HCT116 (cell line): ENCODE measurements at regions not wholly inside any gene's neighbourhood (a gene's known extent, or its start where the extent isn't known, plus 50 kb on each side); places are given as distances from the start of the nearest gene placed in this dataset.

Experiments
- ATAC-seq: fragments of 200-7000 bp; cut with Tn5 transposase; 2 replicates; pipeline ENCODE4 v1.9.1; 2020; ENCODE audit warnings: mild to moderate bottlenecking, moderate library complexity
- BruUV-seq: library from RNA; stranded (reverse); fragments of 400-500 nt; replicated peaks from 2 replicates; lab custom pipeline; 2021; lab: Mats Ljungman, UMichigan
- CTCF ChIA-PET: fragments of 300-600 bp; sonication (Branson Sonifier 250); formaldehyde crosslinking; loops from one replicate; lab custom pipeline; 2021; ENCODE audit warnings: antibody characterized with exemption; lab: Charles Lee
- POLR2A ChIA-PET: fragments of 300-600, 350-600 bp; sonication (Branson Sonifier 250); formaldehyde crosslinking; loops from one replicate; lab custom pipeline; 2021; ENCODE audit warnings: antibody characterized with exemption; lab: Charles Lee
- RAD21 ChIA-PET, 2 experiments: fragments of 300-600 bp; sonication (Branson Sonifier 250); formaldehyde crosslinking; loops; one replicate each; lab custom pipeline; 2023; ENCODE audit warnings: low total read pairs in 2 of 2; ENCODE audit not compliant: uncharacterized antibody in 2 of 2, unreplicated experiment in 2 of 2, low non-redundant PET in 1 of 2; lab: Charles Lee
- DNase-seq: peaks from one replicate; pipeline ENCODE4 v3.0.0-alpha.2; 2010; ENCODE audit warnings: low read depth, low spot score
- H2AFZ ChIP-seq: fragments of 200-600 bp; shearing (Covaris generic), sonication (generic); 2 replicates; pipeline ENCODE4 v1.6.1; 2017; ENCODE audit warnings: low read depth, mixed run types, mixed read lengths, antibody characterized with exemption, low read length; ENCODE audit not compliant: poor library complexity, severe bottlenecking
- H3K27ac ChIP-seq: 2 replicates; pipeline ENCODE4 v1.5.1; 2012; ENCODE audit warnings: low read depth, low read length
- H3K27me3 ChIP-seq: fragments of 200-600 bp; sonication (generic); 2 replicates; pipeline ENCODE4 v1.6.1; 2016; ENCODE audit warnings: mixed run types, low read length, mixed read lengths; ENCODE audit not compliant: insufficient read depth
- H3K36me3 ChIP-seq, 2 experiments: fragments of 200-500 bp in 1 of 2; fragments of 200-600 bp in 1 of 2; sonication (Bioruptor generic) in 1 of 2; sonication (generic) in 1 of 2; 2 replicates each; pipeline versions ENCODE4 v1.5.1 to v1.6.1; 2014 to 2016; ENCODE audit warnings: low read length in 2 of 2, inconsistent platforms in 1 of 2, mixed read lengths in 1 of 2, mixed run types in 1 of 2; ENCODE audit not compliant: insufficient read depth in 2 of 2, control insufficient read depth in 1 of 2
- H3K4me1 ChIP-seq, 2 experiments: fragments of 200-600 bp in 1 of 2; sonication (generic) in 1 of 2; 2 replicates each; pipeline versions ENCODE4 v1.5.1 to v1.6.1; 2012 to 2017; ENCODE audit warnings: low read length in 2 of 2, inconsistent platforms in 1 of 2, mild to moderate bottlenecking in 1 of 2, mixed read lengths in 1 of 2, mixed run types in 1 of 2, moderate library complexity in 1 of 2; ENCODE audit not compliant: insufficient read depth in 2 of 2, control insufficient read depth in 1 of 2
- H3K4me2 ChIP-seq: fragments of 200-600 bp; sonication (generic); 2 replicates; pipeline ENCODE4 v1.6.1; 2017; ENCODE audit warnings: mixed run types, low read length, mixed read lengths
- H3K4me3 ChIP-seq, 2 experiments: fragments of 200-600 bp in 1 of 2; sonication (generic) in 1 of 2; replicated peaks in 1 of 2; 2 replicates each; pipeline ENCODE4 v1.5.1; 2011 to 2016; ENCODE audit warnings: low read length in 2 of 2, control low read depth in 1 of 2, low read depth in 1 of 2, mild to moderate bottlenecking in 1 of 2, mixed read lengths in 1 of 2, mixed run types in 1 of 2
- H3K79me2 ChIP-seq: fragments of 200-600 bp; sonication (generic); 2 replicates; pipeline ENCODE4 v1.6.1; 2017; ENCODE audit warnings: mild to moderate bottlenecking, mixed run types, low read length, moderate library complexity, mixed read lengths; ENCODE audit not compliant: insufficient read depth
- H3K9ac ChIP-seq: fragments of 200-600 bp; sonication (generic); 2 replicates; pipeline ENCODE4 v1.6.1; 2016; ENCODE audit warnings: low read length, mixed read lengths
- H3K9me2 ChIP-seq: fragments of 200-600 bp; sonication (generic), shearing (Covaris generic); 2 replicates; pipeline ENCODE4 v1.6.1; 2017; ENCODE audit warnings: mixed run types, mild to moderate bottlenecking, moderate library complexity; ENCODE audit not compliant: insufficient read depth
- H3K9me3 ChIP-seq, 2 experiments: fragments of 200-500 bp in 1 of 2; fragments of 200-600 bp in 1 of 2; sonication (Bioruptor generic) in 1 of 2; sonication (generic) in 1 of 2; 2 replicates each; pipeline ENCODE4 v1.6.1; 2014 to 2017; ENCODE audit warnings: low read length in 2 of 2, mixed read lengths in 2 of 2, inconsistent platforms in 1 of 2, low read depth in 1 of 2, mild to moderate bottlenecking in 1 of 2, mixed run types in 1 of 2, moderate library complexity in 1 of 2; ENCODE audit not compliant: control insufficient read depth in 1 of 2, insufficient read depth in 1 of 2
- H4K20me1 ChIP-seq: fragments of 200-600 bp; sonication (generic), shearing (Covaris generic); 2 replicates; pipeline ENCODE4 v1.6.1; 2017; ENCODE audit warnings: mixed run types, mild to moderate bottlenecking, moderate library complexity; ENCODE audit not compliant: insufficient read depth
- ATF3 ChIP-seq: IDR thresholded peaks from 2 replicates; pipeline ENCODE4 v1.6.1; 2012
- EGR1 ChIP-seq: IDR thresholded peaks from 2 replicates; pipeline ENCODE4 v1.6.1; 2012; ENCODE audit warnings: low read depth
- EZH2 ChIP-seq: fragments of 200-600 bp; sonication (generic); IDR thresholded peaks from 2 replicates; pipeline ENCODE4 v1.6.1; 2017; ENCODE audit warnings: antibody characterized with exemption, mixed run types
- EZH2phosphoT487 ChIP-seq: fragments of 200-600 bp; IDR thresholded peaks from 2 replicates; pipeline ENCODE4 v1.6.1; 2018; ENCODE audit warnings: antibody characterized with exemption, borderline replicate concordance
- JUND ChIP-seq: IDR thresholded peaks from 2 replicates; pipeline ENCODE4 v1.6.1; 2012
- POLR2A ChIP-seq: IDR thresholded peaks from 2 replicates; pipeline ENCODE4 v1.7.0; 2011; ENCODE audit warnings: borderline replicate concordance; ENCODE audit not compliant: insufficient read depth, insufficient read length; ENCODE audit errors: extremely low read depth
- RAD21 ChIP-seq: IDR thresholded peaks from 2 replicates; pipeline ENCODE4 v1.6.1; 2012; ENCODE audit warnings: low read depth, mild to moderate bottlenecking
- SIN3A ChIP-seq: IDR thresholded peaks from 2 replicates; pipeline ENCODE4 v1.6.1; 2012; ENCODE audit warnings: low read depth
- SP1 ChIP-seq: IDR thresholded peaks from 2 replicates; pipeline ENCODE4 v1.6.1; 2012; ENCODE audit warnings: low read depth
- SRF ChIP-seq: IDR thresholded peaks from 2 replicates; pipeline ENCODE4 v1.6.1; 2012; ENCODE audit warnings: low read depth
- TCF7L2 ChIP-seq: IDR thresholded peaks from 2 replicates; pipeline ENCODE4 v1.7.0; 2011; ENCODE audit warnings: borderline replicate concordance, inconsistent platforms; ENCODE audit not compliant: insufficient read depth, insufficient read length; ENCODE audit errors: extremely low read depth
- YY1 ChIP-seq: IDR thresholded peaks from 2 replicates; pipeline ENCODE4 v1.6.1; 2011; ENCODE audit warnings: low read length, low read depth, moderate library complexity, mild to moderate bottlenecking; ENCODE audit not compliant: insufficient replicate concordance; ENCODE audit errors: extremely low read depth
- ZFX ChIP-seq: fragments of 450-650 bp; IDR thresholded peaks from 2 replicates; pipeline ENCODE4 v1.6.1; 2017
- ZNF274 ChIP-seq: fragments of 200-500 bp; sonication (Bioruptor generic); IDR thresholded peaks from 2 replicates; pipeline ENCODE4 v1.6.1; 2014; ENCODE audit warnings: mild to moderate bottlenecking, low read depth, low read length, inconsistent platforms
- intact Hi-C: fragments of 100-400 bp; cut with micrococcal nuclease; formaldehyde crosslinking; loops from 2 replicates; pipeline ENCODE4 v1.10.0; 2022
- TF ChIP-seq, protein P1 (sequence below): IDR thresholded peaks from 2 replicates; pipeline ENCODE4 v1.6.1; 2012; ENCODE audit warnings: low read depth
- TF ChIP-seq, protein P2 (sequence below), 3 experiments: fragments of 200-600 bp in 1 of 3; sonication (generic) in 1 of 3; IDR thresholded peaks in 2 of 3; conservative IDR thresholded peaks in 1 of 3; 2 replicates each; pipeline ENCODE4 v1.5.1; 2012 to 2017; ENCODE audit warnings: low read depth in 2 of 3, low read length in 2 of 3, antibody characterized with exemption in 1 of 3, borderline replicate concordance in 1 of 3, control low read depth in 1 of 3, mild to moderate bottlenecking in 1 of 3, mixed read lengths in 1 of 3, mixed run types in 1 of 3, moderate library complexity in 1 of 3; ENCODE audit not compliant: insufficient read depth in 1 of 3

GRCh38 chr11:119552106-119552485 is 129.1 kb upstream of the THY1 start:
- ChIA-PET POLR2A (no interaction called here), CTCF (interaction anchor here (3.8 kb wide), 1 partner anchor 18 kb away, joined by 15 read pairs; no protein-coding TSS in a partner anchor), RAD21 (no interaction called here)
- no peaks in the 10 kb centered on the region for H3K79me2 ChIP-seq
- H3K27me3 ChIP-seq = no peaks in the 10 kb centered on the region
- no peak overlapping the region for H2AFZ ChIP-seq
- H3K9me3 ChIP-seq = no peaks in the 10 kb centered on the region
- H3K9me2 ChIP-seq = no peaks in the 10 kb centered on the region
- TF ChIP-seq, protein P1, sequence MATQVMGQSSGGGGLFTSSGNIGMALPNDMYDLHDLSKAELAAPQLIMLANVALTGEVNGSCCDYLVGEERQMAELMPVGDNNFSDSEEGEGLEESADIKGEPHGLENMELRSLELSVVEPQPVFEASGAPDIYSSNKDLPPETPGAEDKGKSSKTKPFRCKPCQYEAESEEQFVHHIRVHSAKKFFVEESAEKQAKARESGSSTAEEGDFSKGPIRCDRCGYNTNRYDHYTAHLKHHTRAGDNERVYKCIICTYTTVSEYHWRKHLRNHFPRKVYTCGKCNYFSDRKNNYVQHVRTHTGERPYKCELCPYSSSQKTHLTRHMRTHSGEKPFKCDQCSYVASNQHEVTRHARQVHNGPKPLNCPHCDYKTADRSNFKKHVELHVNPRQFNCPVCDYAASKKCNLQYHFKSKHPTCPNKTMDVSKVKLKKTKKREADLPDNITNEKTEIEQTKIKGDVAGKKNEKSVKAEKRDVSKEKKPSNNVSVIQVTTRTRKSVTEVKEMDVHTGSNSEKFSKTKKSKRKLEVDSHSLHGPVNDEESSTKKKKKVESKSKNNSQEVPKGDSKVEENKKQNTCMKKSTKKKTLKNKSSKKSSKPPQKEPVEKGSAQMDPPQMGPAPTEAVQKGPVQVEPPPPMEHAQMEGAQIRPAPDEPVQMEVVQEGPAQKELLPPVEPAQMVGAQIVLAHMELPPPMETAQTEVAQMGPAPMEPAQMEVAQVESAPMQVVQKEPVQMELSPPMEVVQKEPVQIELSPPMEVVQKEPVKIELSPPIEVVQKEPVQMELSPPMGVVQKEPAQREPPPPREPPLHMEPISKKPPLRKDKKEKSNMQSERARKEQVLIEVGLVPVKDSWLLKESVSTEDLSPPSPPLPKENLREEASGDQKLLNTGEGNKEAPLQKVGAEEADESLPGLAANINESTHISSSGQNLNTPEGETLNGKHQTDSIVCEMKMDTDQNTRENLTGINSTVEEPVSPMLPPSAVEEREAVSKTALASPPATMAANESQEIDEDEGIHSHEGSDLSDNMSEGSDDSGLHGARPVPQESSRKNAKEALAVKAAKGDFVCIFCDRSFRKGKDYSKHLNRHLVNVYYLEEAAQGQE = no peak
- TF ChIP-seq, protein P2, sequence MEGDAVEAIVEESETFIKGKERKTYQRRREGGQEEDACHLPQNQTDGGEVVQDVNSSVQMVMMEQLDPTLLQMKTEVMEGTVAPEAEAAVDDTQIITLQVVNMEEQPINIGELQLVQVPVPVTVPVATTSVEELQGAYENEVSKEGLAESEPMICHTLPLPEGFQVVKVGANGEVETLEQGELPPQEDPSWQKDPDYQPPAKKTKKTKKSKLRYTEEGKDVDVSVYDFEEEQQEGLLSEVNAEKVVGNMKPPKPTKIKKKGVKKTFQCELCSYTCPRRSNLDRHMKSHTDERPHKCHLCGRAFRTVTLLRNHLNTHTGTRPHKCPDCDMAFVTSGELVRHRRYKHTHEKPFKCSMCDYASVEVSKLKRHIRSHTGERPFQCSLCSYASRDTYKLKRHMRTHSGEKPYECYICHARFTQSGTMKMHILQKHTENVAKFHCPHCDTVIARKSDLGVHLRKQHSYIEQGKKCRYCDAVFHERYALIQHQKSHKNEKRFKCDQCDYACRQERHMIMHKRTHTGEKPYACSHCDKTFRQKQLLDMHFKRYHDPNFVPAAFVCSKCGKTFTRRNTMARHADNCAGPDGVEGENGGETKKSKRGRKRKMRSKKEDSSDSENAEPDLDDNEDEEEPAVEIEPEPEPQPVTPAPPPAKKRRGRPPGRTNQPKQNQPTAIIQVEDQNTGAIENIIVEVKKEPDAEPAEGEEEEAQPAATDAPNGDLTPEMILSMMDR (IDR thresholded peaks at IDR 0.05 in 2 of 3, conservative IDR thresholded peaks at IDR 0.05 in 1 of 3; ENCODE audit: borderline replicate concordance in 1 of 3, insufficient read depth in 1 of 3, low read depth in 2 of 3, low read length in 2 of 3) = no peak
- TF ChIP-seq JUND = no peak
- TF ChIP-seq TCF7L2 = no peak
- TF ChIP-seq POLR2A = no peak
- no peak for TF ChIP-seq YY1
- no peak for TF ChIP-seq SRF
- no peak for TF ChIP-seq ZFX
- TF ChIP-seq EZH2phosphoT487 = no peak
- no peak for TF ChIP-seq ATF3
- TF ChIP-seq SP1 = no peak
- no peak for TF ChIP-seq SIN3A
- no peak for TF ChIP-seq ZNF274
- TF ChIP-seq EZH2 = no peak
- TF ChIP-seq EGR1 = no peak
- TF ChIP-seq RAD21 = no peak
- no peak overlapping the region for H3K4me3 ChIP-seq
- peaks cover 0 to 6% of the 10 kb centered on the region in 2 experiments; a peak in 2 of 4 replicates for H3K4me1 ChIP-seq
- no TSS peak for BruUV-seq
- H3K9ac ChIP-seq = no peak overlapping the region
- intact Hi-C loops = no loop called here
- DNase-seq (no peak), ATAC-seq (no peak)
- H3K27ac ChIP-seq = no peak overlapping the region
- H3K4me2 ChIP-seq = no peak overlapping the region
- no peaks in the 10 kb centered on the region for H3K36me3 ChIP-seq
- H4K20me1 ChIP-seq = no peaks in the 10 kb centered on the region
